HEK293 (cell line): ENCODE measurements at regions not wholly inside any gene's neighbourhood (a gene's known extent, or its start where the extent isn't known, plus 50 kb on each side); places are given as distances from the start of the nearest gene placed in this dataset.

Experiments used
- OSR2 ChIP-seq: fragments of 450-650 bp; formaldehyde crosslinking; IDR thresholded peaks from 2 replicates; pipeline ENCODE4 v1.5.1; 2016; ENCODE audit warnings: missing biosample characterization, missing genetic modification characterization
- YY1 ChIP-seq: fragments of 450-650 bp; formaldehyde crosslinking; IDR thresholded peaks from 2 replicates; pipeline ENCODE4 v1.5.1; 2018; ENCODE audit warnings: missing biosample characterization, missing genetic modification characterization
- ZNF121 ChIP-seq: fragments of 450-650 bp; formaldehyde crosslinking; IDR thresholded peaks from 2 replicates; pipeline ENCODE4 v1.5.1; 2016; ENCODE audit warnings: missing biosample characterization, missing genetic modification characterization
- ZNF416 ChIP-seq: fragments of 450-650 bp; formaldehyde crosslinking; IDR thresholded peaks from 2 replicates; pipeline ENCODE4 v1.5.1; 2016; ENCODE audit warnings: missing biosample characterization, missing genetic modification characterization
- ZNF776 ChIP-seq: fragments of 450-650 bp; formaldehyde crosslinking; IDR thresholded peaks from 2 replicates; pipeline ENCODE4 v1.5.0; 2017; ENCODE audit warnings: missing biosample characterization, missing genetic modification characterization, borderline replicate concordance
- TF ChIP-seq, protein P1 (sequence below): fragments of 450-650 bp; formaldehyde crosslinking; IDR thresholded peaks from 2 replicates; pipeline ENCODE4 v1.5.1; 2016; ENCODE audit warnings: missing biosample characterization, missing genetic modification characterization
- TF ChIP-seq, protein P2 (sequence below): fragments of 450-650 bp; formaldehyde crosslinking; conservative IDR thresholded peaks from 2 replicates; pipeline ENCODE4 v1.5.1; 2016; ENCODE audit warnings: low read depth, missing biosample characterization, missing genetic modification characterization
- TF ChIP-seq, protein P3 (sequence below): fragments of 450-650 bp; formaldehyde crosslinking; IDR thresholded peaks from 2 replicates; pipeline ENCODE4 v1.5.1; 2016; ENCODE audit warnings: missing biosample characterization, missing genetic modification characterization
- TF ChIP-seq, protein P4 (sequence below): fragments of 450-650 bp; formaldehyde crosslinking; IDR thresholded peaks from 2 replicates; pipeline ENCODE4 v1.5.1; 2016; ENCODE audit warnings: missing biosample characterization, missing genetic modification characterization
- TF ChIP-seq, protein P5 (sequence below): fragments of 450-650 bp; IDR thresholded peaks from 2 replicates; pipeline ENCODE4 v1.5.1; 2018; ENCODE audit warnings: missing biosample characterization, missing genetic modification characterization
- TF ChIP-seq, protein P6 (sequence below): fragments of 450-650 bp; formaldehyde crosslinking; IDR thresholded peaks from 2 replicates; pipeline ENCODE4 v1.5.1; 2016; ENCODE audit warnings: missing biosample characterization, missing genetic modification characterization

DNA sequence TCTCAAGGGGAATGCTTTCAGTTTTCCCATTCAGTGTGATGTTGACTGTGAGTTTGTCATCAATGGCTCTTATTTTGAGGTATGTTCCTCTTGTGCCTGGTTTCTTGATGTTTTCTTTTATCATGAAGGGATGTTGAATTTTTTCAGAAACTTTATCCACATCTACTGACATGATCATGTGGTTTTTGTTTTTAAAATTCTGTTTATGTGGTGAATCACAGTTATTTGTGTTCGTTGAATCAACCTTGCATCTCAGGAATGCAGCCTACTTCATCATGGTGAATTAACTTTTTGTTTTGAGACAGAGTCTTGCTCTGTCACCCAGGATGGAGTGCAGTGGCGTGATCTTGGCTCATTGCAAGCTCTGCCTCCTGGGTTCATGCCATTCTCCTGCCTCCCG, 263.1 kb upstream of the KLF3 start:
- TF ChIP-seq, protein P1, sequence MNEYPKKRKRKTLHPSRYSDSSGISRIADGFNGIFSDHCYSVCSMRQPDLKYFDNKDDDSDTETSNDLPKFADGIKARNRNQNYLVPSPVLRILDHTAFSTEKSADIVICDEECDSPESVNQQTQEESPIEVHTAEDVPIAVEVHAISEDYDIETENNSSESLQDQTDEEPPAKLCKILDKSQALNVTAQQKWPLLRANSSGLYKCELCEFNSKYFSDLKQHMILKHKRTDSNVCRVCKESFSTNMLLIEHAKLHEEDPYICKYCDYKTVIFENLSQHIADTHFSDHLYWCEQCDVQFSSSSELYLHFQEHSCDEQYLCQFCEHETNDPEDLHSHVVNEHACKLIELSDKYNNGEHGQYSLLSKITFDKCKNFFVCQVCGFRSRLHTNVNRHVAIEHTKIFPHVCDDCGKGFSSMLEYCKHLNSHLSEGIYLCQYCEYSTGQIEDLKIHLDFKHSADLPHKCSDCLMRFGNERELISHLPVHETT (tag by site-specific recombination): no peak
- TF ChIP-seq, protein P2, sequence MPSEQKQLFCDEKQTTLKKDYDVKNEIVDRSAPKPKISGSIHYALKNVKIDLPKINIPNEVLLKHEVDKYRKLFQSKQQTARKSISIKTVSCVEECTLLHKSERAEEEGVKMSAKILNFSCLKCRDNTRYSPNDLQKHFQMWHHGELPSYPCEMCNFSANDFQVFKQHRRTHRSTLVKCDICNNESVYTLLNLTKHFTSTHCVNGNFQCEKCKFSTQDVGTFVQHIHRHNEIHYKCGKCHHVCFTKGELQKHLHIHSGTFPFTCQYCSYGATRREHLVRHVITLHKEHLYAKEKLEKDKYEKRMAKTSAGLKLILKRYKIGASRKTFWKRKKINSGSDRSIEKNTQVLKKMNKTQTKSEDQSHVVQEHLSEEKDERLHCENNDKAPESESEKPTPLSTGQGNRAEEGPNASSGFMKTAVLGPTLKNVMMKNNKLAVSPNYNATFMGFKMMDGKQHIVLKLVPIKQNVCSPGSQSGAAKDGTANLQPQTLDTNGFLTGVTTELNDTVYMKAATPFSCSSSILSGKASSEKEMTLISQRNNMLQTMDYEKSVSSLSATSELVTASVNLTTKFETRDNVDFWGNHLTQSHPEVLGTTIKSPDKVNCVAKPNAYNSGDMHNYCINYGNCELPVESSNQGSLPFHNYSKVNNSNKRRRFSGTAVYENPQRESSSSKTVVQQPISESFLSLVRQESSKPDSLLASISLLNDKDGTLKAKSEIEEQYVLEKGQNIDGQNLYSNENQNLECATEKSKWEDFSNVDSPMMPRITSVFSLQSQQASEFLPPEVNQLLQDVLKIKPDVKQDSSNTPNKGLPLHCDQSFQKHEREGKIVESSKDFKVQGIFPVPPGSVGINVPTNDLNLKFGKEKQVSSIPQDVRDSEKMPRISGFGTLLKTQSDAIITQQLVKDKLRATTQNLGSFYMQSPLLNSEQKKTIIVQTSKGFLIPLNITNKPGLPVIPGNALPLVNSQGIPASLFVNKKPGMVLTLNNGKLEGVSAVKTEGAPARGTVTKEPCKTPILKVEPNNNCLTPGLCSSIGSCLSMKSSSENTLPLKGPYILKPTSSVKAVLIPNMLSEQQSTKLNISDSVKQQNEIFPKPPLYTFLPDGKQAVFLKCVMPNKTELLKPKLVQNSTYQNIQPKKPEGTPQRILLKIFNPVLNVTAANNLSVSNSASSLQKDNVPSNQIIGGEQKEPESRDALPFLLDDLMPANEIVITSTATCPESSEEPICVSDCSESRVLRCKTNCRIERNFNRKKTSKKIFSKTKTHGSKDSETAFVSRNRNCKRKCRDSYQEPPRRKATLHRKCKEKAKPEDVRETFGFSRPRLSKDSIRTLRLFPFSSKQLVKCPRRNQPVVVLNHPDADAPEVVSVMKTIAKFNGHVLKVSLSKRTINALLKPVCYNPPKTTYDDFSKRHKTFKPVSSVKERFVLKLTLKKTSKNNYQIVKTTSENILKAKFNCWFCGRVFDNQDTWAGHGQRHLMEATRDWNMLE (tag by site-specific recombination): no peak
- TF ChIP-seq, protein P3, sequence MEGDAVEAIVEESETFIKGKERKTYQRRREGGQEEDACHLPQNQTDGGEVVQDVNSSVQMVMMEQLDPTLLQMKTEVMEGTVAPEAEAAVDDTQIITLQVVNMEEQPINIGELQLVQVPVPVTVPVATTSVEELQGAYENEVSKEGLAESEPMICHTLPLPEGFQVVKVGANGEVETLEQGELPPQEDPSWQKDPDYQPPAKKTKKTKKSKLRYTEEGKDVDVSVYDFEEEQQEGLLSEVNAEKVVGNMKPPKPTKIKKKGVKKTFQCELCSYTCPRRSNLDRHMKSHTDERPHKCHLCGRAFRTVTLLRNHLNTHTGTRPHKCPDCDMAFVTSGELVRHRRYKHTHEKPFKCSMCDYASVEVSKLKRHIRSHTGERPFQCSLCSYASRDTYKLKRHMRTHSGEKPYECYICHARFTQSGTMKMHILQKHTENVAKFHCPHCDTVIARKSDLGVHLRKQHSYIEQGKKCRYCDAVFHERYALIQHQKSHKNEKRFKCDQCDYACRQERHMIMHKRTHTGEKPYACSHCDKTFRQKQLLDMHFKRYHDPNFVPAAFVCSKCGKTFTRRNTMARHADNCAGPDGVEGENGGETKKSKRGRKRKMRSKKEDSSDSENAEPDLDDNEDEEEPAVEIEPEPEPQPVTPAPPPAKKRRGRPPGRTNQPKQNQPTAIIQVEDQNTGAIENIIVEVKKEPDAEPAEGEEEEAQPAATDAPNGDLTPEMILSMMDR: no peak
- TF ChIP-seq ZNF121 (tag by site-specific recombination) (no peak), OSR2 (no peak), ZNF776 (tag by site-specific recombination) (no peak), ZNF416 (tag by site-specific recombination) (no peak), YY1 (tag by site-specific recombination) (no peak)
- TF ChIP-seq, protein P4, sequence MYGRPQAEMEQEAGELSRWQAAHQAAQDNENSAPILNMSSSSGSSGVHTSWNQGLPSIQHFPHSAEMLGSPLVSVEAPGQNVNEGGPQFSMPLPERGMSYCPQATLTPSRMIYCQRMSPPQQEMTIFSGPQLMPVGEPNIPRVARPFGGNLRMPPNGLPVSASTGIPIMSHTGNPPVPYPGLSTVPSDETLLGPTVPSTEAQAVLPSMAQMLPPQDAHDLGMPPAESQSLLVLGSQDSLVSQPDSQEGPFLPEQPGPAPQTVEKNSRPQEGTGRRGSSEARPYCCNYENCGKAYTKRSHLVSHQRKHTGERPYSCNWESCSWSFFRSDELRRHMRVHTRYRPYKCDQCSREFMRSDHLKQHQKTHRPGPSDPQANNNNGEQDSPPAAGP (tag by site-specific recombination): no peak
- TF ChIP-seq, protein P5, sequence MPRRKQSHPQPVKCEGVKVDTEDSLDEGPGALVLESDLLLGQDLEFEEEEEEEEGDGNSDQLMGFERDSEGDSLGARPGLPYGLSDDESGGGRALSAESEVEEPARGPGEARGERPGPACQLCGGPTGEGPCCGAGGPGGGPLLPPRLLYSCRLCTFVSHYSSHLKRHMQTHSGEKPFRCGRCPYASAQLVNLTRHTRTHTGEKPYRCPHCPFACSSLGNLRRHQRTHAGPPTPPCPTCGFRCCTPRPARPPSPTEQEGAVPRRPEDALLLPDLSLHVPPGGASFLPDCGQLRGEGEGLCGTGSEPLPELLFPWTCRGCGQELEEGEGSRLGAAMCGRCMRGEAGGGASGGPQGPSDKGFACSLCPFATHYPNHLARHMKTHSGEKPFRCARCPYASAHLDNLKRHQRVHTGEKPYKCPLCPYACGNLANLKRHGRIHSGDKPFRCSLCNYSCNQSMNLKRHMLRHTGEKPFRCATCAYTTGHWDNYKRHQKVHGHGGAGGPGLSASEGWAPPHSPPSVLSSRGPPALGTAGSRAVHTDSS: no peak
- TF ChIP-seq, protein P6, sequence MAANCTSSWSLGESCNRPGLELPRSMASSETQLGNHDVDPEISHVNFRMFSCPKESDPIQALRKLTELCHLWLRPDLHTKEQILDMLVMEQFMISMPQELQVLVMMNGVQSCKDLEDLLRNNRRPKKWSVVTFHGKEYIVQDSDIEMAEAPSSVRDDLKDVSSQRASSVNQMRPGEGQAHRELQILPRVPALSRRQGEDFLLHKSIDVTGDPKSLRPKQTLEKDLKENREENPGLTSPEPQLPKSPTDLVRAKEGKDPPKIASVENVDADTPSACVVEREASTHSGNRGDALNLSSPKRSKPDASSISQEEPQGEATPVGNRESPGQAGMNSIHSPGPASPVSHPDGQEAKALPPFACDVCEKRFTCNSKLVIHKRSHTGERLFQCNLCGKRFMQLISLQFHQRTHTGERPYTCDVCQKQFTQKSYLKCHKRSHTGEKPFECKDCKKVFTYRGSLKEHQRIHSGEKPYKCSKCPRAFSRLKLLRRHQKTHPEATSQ (tag by site-specific recombination): no peak
